Astrocyte (in vitro differentiated cells and primary cell): ENCODE measurements at regions not wholly inside any gene's neighbourhood (a gene's known extent, or its start where the extent isn't known, plus 50 kb on each side); places are given as distances from the start of the nearest gene placed in this dataset.

Experiments used
- DNase-seq: peaks from one replicate; pipeline ENCODE4 v3.0.0-alpha.2; 2010; ENCODE audit warnings: low read depth
- FAIRE-seq: peaks from 2 replicates; lab custom pipeline; 2011; peaks lifted over from hg19 to GRCh38; lab: Jason Lieb, UNC
- H2AFZ ChIP-seq: 2 replicates; pipeline ENCODE4 v1.6.0; 2012; ENCODE audit warnings: low read depth, low read length, inconsistent platforms
- H3K27ac ChIP-seq: 2 replicates; pipeline ENCODE4 v1.5.1; 2011; ENCODE audit warnings: low read depth, low read length, inconsistent platforms
- H3K27me3 ChIP-seq: 2 replicates; pipeline ENCODE4 v1.6.0; 2011; ENCODE audit warnings: low read length, inconsistent platforms; ENCODE audit not compliant: insufficient read depth
- H3K36me3 ChIP-seq: 2 replicates; pipeline ENCODE4 v1.5.1; 2011; ENCODE audit warnings: low read length, inconsistent platforms; ENCODE audit not compliant: insufficient read depth
- H3K4me1 ChIP-seq: 2 replicates; pipeline ENCODE4 v1.5.1; 2011; ENCODE audit warnings: low read length, inconsistent platforms; ENCODE audit not compliant: insufficient read depth
- H3K4me2 ChIP-seq: 2 replicates; pipeline ENCODE4 v1.6.0; 2012; ENCODE audit warnings: low read length, inconsistent platforms
- H3K4me3 ChIP-seq: 2 replicates; pipeline ENCODE4 v1.5.1; 2011; ENCODE audit warnings: low read depth, mild to moderate bottlenecking, low read length, inconsistent platforms; ENCODE audit not compliant: insufficient read depth
- H3K79me2 ChIP-seq: 2 replicates; pipeline ENCODE4 v1.6.0; 2012; ENCODE audit warnings: mild to moderate bottlenecking, low read length, inconsistent platforms; ENCODE audit not compliant: insufficient read depth
- H3K9ac ChIP-seq: 2 replicates; pipeline ENCODE4 v1.6.0; 2012; ENCODE audit warnings: mild to moderate bottlenecking, low read length, inconsistent platforms
- H3K9me3 ChIP-seq: 2 replicates; pipeline ENCODE4 v1.5.1; 2012; ENCODE audit warnings: low read depth, mild to moderate bottlenecking, low read length, inconsistent platforms; ENCODE audit not compliant: insufficient read depth
- H4K20me1 ChIP-seq: 2 replicates; pipeline ENCODE4 v1.6.0; 2012; ENCODE audit warnings: low read length, inconsistent platforms; ENCODE audit not compliant: insufficient read depth
- H3K27ac Mint-ChIP-seq: one replicate; pipeline ENCODE4 v1.8.0; 2021; ENCODE audit warnings: mild to moderate bottlenecking, mixed read lengths; ENCODE audit not compliant: unreplicated experiment
- H3K27me3 Mint-ChIP-seq: one replicate; pipeline ENCODE4 v1.8.0; 2021; ENCODE audit warnings: low read depth, mixed read lengths; ENCODE audit not compliant: unreplicated experiment
- H3K36me3 Mint-ChIP-seq: one replicate; pipeline ENCODE4 v1.8.0; 2021; ENCODE audit warnings: low read depth, mixed read lengths; ENCODE audit not compliant: unreplicated experiment
- H3K4me1 Mint-ChIP-seq: one replicate; pipeline ENCODE4 v1.8.0; 2021; ENCODE audit warnings: low read depth, mixed read lengths; ENCODE audit not compliant: unreplicated experiment
- H3K4me3 Mint-ChIP-seq: one replicate; pipeline ENCODE4 v1.8.0; 2021; ENCODE audit warnings: mild to moderate bottlenecking, moderate library complexity, mixed read lengths; ENCODE audit not compliant: unreplicated experiment
- H3K9me3 Mint-ChIP-seq: one replicate; pipeline ENCODE4 v1.8.0; 2021; ENCODE audit warnings: mild to moderate bottlenecking, mixed read lengths; ENCODE audit not compliant: unreplicated experiment
- EZH2 ChIP-seq: IDR thresholded peaks from 2 replicates; pipeline ENCODE4 v1.6.1; 2012; ENCODE audit warnings: mild to moderate bottlenecking, low read length, inconsistent platforms; ENCODE audit not compliant: insufficient read depth
- TF ChIP-seq, protein P1 (sequence below): IDR thresholded peaks from 2 replicates; pipeline ENCODE4 v1.5.1; 2011; ENCODE audit warnings: low read depth, mild to moderate bottlenecking, inconsistent platforms, low read length, moderate library complexity; ENCODE audit not compliant: insufficient read depth

DNA sequence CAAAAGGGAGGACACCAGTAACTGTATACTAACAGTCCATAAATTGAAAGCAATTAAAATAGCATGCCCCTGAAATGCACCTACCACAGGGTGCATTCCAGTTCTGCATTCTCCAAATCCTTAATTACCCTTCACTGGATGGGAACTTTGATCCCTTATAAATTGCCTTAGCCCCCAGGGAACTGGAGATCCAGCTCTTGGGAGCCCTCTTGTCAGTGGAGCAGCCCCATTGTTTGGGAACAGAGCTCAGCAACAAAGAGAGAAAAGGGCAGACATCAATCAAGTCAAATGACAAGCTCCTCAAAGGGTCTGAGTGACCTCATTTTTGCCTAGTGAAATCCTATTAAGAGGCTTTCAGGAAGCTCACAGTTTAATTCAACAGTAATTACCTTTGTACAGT lies 472.6 kb downstream of the XPNPEP1 start:
- no peak overlapping the region for H2AFZ ChIP-seq
- no peaks in the 10 kb centered on the region for H3K9me3 ChIP-seq
- no peaks in the 10 kb centered on the region for H4K20me1 ChIP-seq
- TF ChIP-seq EZH2 = no peak
- TF ChIP-seq, protein P1, sequence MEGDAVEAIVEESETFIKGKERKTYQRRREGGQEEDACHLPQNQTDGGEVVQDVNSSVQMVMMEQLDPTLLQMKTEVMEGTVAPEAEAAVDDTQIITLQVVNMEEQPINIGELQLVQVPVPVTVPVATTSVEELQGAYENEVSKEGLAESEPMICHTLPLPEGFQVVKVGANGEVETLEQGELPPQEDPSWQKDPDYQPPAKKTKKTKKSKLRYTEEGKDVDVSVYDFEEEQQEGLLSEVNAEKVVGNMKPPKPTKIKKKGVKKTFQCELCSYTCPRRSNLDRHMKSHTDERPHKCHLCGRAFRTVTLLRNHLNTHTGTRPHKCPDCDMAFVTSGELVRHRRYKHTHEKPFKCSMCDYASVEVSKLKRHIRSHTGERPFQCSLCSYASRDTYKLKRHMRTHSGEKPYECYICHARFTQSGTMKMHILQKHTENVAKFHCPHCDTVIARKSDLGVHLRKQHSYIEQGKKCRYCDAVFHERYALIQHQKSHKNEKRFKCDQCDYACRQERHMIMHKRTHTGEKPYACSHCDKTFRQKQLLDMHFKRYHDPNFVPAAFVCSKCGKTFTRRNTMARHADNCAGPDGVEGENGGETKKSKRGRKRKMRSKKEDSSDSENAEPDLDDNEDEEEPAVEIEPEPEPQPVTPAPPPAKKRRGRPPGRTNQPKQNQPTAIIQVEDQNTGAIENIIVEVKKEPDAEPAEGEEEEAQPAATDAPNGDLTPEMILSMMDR = no peak
- Mint-ChIP-seq H3K27ac (no peak overlapping the region), H3K36me3 (no peaks in the 10 kb centered on the region), H3K4me1 (peaks cover 14% of the 10 kb centered on the region), H3K27me3 (peaks cover 4% of the 10 kb centered on the region), H3K9me3 (peaks cover 3% of the 10 kb centered on the region), H3K4me3 (no peak overlapping the region)
- no peaks in the 10 kb centered on the region for H3K79me2 ChIP-seq
- FAIRE-seq (no peak), DNase-seq (no peak)
- no peak overlapping the region for H3K9ac ChIP-seq
- H3K36me3 ChIP-seq = no peaks in the 10 kb centered on the region
- no peak overlapping the region for H3K27ac ChIP-seq
- no peak overlapping the region for H3K4me3 ChIP-seq
- peaks cover 3% of the 10 kb centered on the region for H3K4me1 ChIP-seq
- no peaks in the 10 kb centered on the region for H3K27me3 ChIP-seq
- H3K4me2 ChIP-seq = no peak overlapping the region

DNA sequence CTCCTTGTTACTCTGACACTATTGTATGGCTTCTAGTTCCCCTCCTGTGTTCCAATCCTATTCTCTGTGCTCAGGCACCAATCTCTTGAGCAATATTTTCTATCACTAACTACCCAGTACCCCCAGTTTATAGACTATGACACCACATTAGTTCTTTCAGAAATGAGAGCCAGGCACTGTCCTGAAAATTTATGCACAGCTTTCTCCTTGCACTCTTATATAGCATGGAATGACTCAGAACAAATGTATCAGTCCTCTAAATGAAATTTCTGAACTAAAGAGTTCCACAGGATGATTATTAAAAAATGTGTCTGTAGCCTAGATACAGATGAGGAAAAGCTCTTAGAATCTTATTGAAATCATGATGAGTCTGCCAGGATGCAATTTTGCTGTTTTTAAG lies 489.9 kb downstream of the XPNPEP1 start:
- Histone ChIP-seq H3K4me3 (no peak overlapping the region), H3K9ac (no peak overlapping the region), H3K4me1 (no peaks in the 10 kb centered on the region), H3K36me3 (no peaks in the 10 kb centered on the region), H2AFZ (no peak overlapping the region), H4K20me1 (no peaks in the 10 kb centered on the region), H3K9me3 (no peaks in the 10 kb centered on the region), H3K4me2 (no peak overlapping the region), H3K79me2 (no peaks in the 10 kb centered on the region), H3K27ac (no peak overlapping the region), H3K27me3 (peaks cover 2% of the 10 kb centered on the region)
- H3K36me3 Mint-ChIP-seq = no peaks in the 10 kb centered on the region
- peaks cover 4% of the 10 kb centered on the region for H3K27me3 Mint-ChIP-seq
- H3K9me3 Mint-ChIP-seq = no peaks in the 10 kb centered on the region
- TF ChIP-seq, protein P1 = no peak
- TF ChIP-seq EZH2 = no peak
- DNase-seq (no peak), FAIRE-seq (no peak)
- H3K27ac Mint-ChIP-seq = no peak overlapping the region
- peaks cover 28% of the 10 kb centered on the region for H3K4me1 Mint-ChIP-seq
- no peak overlapping the region for H3K4me3 Mint-ChIP-seq

DNA sequence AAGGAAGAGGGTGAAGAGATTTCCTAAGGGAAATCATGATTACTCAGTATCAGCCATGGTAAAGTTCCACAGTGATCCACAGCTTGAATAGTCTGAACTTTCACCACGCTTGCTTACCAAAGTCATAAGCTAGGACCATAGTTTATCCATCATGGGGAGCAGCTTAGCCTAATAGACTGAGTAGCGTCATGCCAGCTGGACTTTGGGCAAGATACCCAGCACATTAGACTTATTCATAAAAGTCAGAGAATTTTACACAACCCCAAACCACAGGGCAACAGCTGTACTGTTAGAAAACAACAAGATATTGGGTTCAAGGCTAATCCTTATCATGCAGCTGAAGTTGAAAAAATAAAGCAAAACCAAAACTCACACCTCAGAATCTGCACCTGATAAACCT lies 491.0 kb downstream of the XPNPEP1 start:
- peaks cover 2% of the 10 kb centered on the region for H3K27me3 ChIP-seq
- no peak overlapping the region for H3K9ac ChIP-seq
- no peaks in the 10 kb centered on the region for H3K4me1 ChIP-seq
- H3K27ac ChIP-seq = no peak overlapping the region
- FAIRE-seq (no peak), DNase-seq (no peak)
- TF ChIP-seq, protein P1 = no peak
- no peak for TF ChIP-seq EZH2
- H3K9me3 Mint-ChIP-seq = no peaks in the 10 kb centered on the region
- H2AFZ ChIP-seq = no peak overlapping the region
- H3K4me3 ChIP-seq = no peak overlapping the region
- H4K20me1 ChIP-seq = no peaks in the 10 kb centered on the region
- H3K27me3 Mint-ChIP-seq = peaks cover 2% of the 10 kb centered on the region
- no peaks in the 10 kb centered on the region for H3K36me3 Mint-ChIP-seq
- H3K9me3 ChIP-seq = no peaks in the 10 kb centered on the region
- H3K4me3 Mint-ChIP-seq = no peak overlapping the region
- peaks cover 33% of the 10 kb centered on the region for H3K4me1 Mint-ChIP-seq
- no peak overlapping the region for H3K27ac Mint-ChIP-seq
- H3K36me3 ChIP-seq = no peaks in the 10 kb centered on the region
- no peaks in the 10 kb centered on the region for H3K79me2 ChIP-seq
- H3K4me2 ChIP-seq = no peak overlapping the region
